Trophoblast cell (in vitro differentiated cells and primary cell): ENCODE measurements at regions not wholly inside any gene's neighbourhood (a gene's known extent, or its start where the extent isn't known, plus 50 kb on each side); places are given as distances from the start of the nearest gene placed in this dataset.

Source experiments
- DNase-seq, 2 donors: peaks; one replicate each; pipeline ENCODE4 v3.0.0-alpha.2; 2016
- H2AFZ ChIP-seq: 2 replicates; pipeline ENCODE4 v1.6.1; 2013; ENCODE audit warnings: low read length, moderate library complexity, mild to moderate bottlenecking; ENCODE audit not compliant: insufficient read depth, poor library complexity
- H2AK5ac ChIP-seq: 2 replicates; pipeline ENCODE4 v1.6.1; 2013; ENCODE audit warnings: mild to moderate bottlenecking, low read length
- H2BK120ac ChIP-seq: 2 replicates; pipeline ENCODE4 v1.6.1; 2013; ENCODE audit warnings: low read length, mild to moderate bottlenecking, moderate library complexity; ENCODE audit not compliant: insufficient read depth, poor library complexity
- H2BK12ac ChIP-seq: 2 replicates; pipeline ENCODE4 v1.6.1; 2013; ENCODE audit warnings: mild to moderate bottlenecking, low read length, moderate library complexity
- H2BK5ac ChIP-seq: 2 replicates; pipeline ENCODE4 v1.6.1; 2013; ENCODE audit warnings: low read length, low read depth, moderate library complexity, mild to moderate bottlenecking; ENCODE audit not compliant: poor library complexity
- H3K14ac ChIP-seq: 2 replicates; pipeline ENCODE4 v1.6.1; 2013; ENCODE audit warnings: mild to moderate bottlenecking, low read length
- H3K18ac ChIP-seq: 2 replicates; pipeline ENCODE4 v1.6.1; 2013; ENCODE audit warnings: mild to moderate bottlenecking, low read length
- H3K23ac ChIP-seq: 2 replicates; pipeline ENCODE4 v1.6.1; 2013; ENCODE audit warnings: low read length
- H3K27ac ChIP-seq: 2 replicates; pipeline ENCODE4 v1.5.1; 2013; ENCODE audit warnings: low read depth, mild to moderate bottlenecking, inconsistent platforms, low read length, moderate library complexity
- H3K27me3 ChIP-seq: 2 replicates; pipeline ENCODE4 v1.6.1; 2013; ENCODE audit warnings: inconsistent platforms, mild to moderate bottlenecking, low read length, moderate library complexity; ENCODE audit not compliant: insufficient read depth
- H3K36me3 ChIP-seq, 2 experiments: 1 replicate in 1 of 2; 2 replicates in 1 of 2; pipeline ENCODE4 v1.6.1; 2013; ENCODE audit warnings: low read length in 2 of 2, mild to moderate bottlenecking in 2 of 2, moderate library complexity in 1 of 2; ENCODE audit not compliant: insufficient read depth in 2 of 2, control insufficient read depth in 1 of 2
- H3K4ac ChIP-seq: 2 replicates; pipeline ENCODE4 v1.6.1; 2013; ENCODE audit warnings: low read depth, mild to moderate bottlenecking, low read length, moderate library complexity
- H3K4me1 ChIP-seq, 2 experiments: 1 replicate in 1 of 2; 2 replicates in 1 of 2; pipeline ENCODE4 v1.6.1; 2013; ENCODE audit warnings: low read length in 2 of 2, mild to moderate bottlenecking in 2 of 2, moderate library complexity in 1 of 2; ENCODE audit not compliant: insufficient read depth in 2 of 2, control insufficient read depth in 1 of 2
- H3K4me2 ChIP-seq: 2 replicates; pipeline ENCODE4 v1.6.1; 2013; ENCODE audit warnings: inconsistent platforms, mild to moderate bottlenecking, low read length, moderate library complexity
- H3K4me3 ChIP-seq: 2 replicates; pipeline ENCODE4 v1.5.1; 2013; ENCODE audit warnings: mild to moderate bottlenecking, low read depth, low read length, inconsistent platforms
- H3K79me1 ChIP-seq: one replicate; pipeline ENCODE4 v1.6.1; 2013; ENCODE audit warnings: low read length
- H3K79me2 ChIP-seq: 2 replicates; pipeline ENCODE4 v1.6.1; 2013; ENCODE audit warnings: low read length, mild to moderate bottlenecking; ENCODE audit not compliant: control insufficient read depth, insufficient read depth, poor library complexity
- H3K9ac ChIP-seq: 2 replicates; pipeline ENCODE4 v1.6.1; 2013; ENCODE audit warnings: mild to moderate bottlenecking, low read length
- H3K9me3 ChIP-seq: 2 replicates; pipeline ENCODE4 v1.6.1; 2013; ENCODE audit warnings: low read depth, mild to moderate bottlenecking, control low read depth, inconsistent platforms, low read length; ENCODE audit not compliant: insufficient read depth
- H4K12ac ChIP-seq: 2 replicates; pipeline ENCODE4 v1.6.1; 2013; ENCODE audit warnings: low read depth, mild to moderate bottlenecking, low read length, moderate library complexity
- H4K8ac ChIP-seq: 2 replicates; pipeline ENCODE4 v1.6.1; 2013; ENCODE audit warnings: low read depth, mild to moderate bottlenecking, low read length, moderate library complexity
- H4K91ac ChIP-seq: one replicate; pipeline ENCODE4 v1.6.1; 2013; ENCODE audit warnings: low read depth, mild to moderate bottlenecking, low read length, moderate library complexity
- WGBS: extraction: QIAGEN DNeasy Blood & Tissue Kit; methylation state at CpG from one replicate; pipeline ENCODE4 v1.1.7; 2013; ENCODE audit warnings: missing lambda C conversion rate; ENCODE audit not compliant: insufficient read length, insufficient coverage; ENCODE audit errors: extremely low coverage; 5-methylcytosine and 5-hydroxymethylcytosine counted together

DNA sequence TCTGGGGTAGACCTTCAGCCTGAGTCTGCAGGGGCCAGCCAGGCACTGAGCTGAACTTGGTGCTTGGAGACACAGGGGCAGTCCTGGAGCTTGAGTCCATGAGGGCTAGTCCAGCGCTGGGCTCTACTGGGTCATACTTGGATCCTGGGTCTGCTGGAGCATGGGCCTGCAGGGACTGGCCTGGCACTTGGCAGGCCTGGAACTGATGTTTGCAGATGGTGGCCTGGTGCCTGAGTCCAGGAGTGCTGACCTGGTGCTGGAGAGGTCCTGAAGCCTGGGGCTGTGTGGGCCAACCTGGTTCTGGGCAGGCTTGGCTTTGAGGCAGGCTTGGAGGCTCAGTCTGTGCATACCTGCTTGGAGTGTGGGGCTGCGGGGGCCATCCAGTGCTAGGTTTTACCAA, 143.4 kb upstream of the DSCAM start:
- Histone ChIP-seq H2BK5ac (no peak overlapping the region), H4K91ac (no peak overlapping the region), H3K4me3 (no peak overlapping the region), H3K4me2 (no peak overlapping the region), H2AFZ (no peak overlapping the region), H3K79me2 (no peaks in the 10 kb centered on the region), H3K9ac (no peak overlapping the region), H3K27ac (no peak overlapping the region), H3K14ac (no peak overlapping the region), H3K27me3 (no peaks in the 10 kb centered on the region), H3K4me1 (no peaks in the 10 kb centered on the region), H3K9me3 (peaks cover 12% of the 10 kb centered on the region), H2BK120ac (no peak overlapping the region), H3K4ac (no peak overlapping the region), H3K18ac (no peak overlapping the region), H4K8ac (no peak overlapping the region), H3K79me1 (no peaks in the 10 kb centered on the region), H4K12ac (no peak overlapping the region), H3K23ac (no peak overlapping the region), H2AK5ac (no peak overlapping the region), H3K36me3 (no peaks in the 10 kb centered on the region), H2BK12ac (no peak overlapping the region)
- WGBS = no CpG with 5 or more reads among the region's 2 CpGs
- DNase-seq = no peak

DNA sequence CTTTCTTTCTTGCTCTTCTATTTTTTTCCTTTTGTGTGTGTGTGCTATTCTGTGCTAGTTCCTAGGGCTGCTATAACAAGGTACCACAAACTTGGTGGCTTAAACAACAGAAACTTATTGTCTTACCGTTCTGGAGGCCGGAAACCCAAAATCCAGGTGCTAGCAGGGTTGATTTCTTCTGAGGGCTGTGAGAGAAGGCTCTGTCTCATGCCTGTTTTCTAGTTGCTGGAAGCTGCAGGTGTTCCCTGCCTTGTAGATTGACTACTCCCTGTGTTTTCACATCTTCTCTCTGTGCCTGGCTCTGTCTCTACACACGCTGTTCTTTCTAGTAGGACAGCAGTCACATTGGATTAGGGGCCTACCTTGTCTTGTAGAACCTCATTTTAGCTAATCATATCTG, 150.9 kb upstream of the DSCAM start:
- H3K23ac ChIP-seq = no peak overlapping the region

DNA sequence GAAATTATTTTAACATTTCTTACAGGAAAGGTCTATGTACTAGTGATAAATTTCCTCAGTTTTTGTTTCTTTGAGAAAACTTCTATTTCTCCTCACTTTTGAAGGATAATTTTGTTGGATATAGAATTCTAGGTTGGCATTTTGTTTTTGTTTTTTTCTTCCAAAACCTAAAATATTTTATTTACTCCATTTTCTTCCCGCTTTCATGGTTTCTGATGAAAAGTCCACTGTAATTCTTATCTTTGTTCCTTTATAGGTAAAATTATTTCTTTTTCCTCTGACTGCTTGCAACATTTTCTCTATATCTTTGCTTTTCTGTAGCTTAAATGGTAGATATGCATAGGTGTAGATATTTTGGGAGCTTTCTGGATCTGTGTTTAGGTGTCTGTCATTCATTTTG, 153.9 kb upstream of the DSCAM start:
- Histone ChIP-seq H3K27me3 (no peaks in the 10 kb centered on the region), H3K23ac (no peak overlapping the region), H4K8ac (no peak overlapping the region), H3K79me2 (no peaks in the 10 kb centered on the region), H3K14ac (no peak overlapping the region), H2AFZ (no peak overlapping the region), H2BK12ac (no peak overlapping the region), H3K4me1 (no peaks in the 10 kb centered on the region), H4K12ac (no peak overlapping the region), H3K4me3 (no peak overlapping the region), H3K4me2 (no peak overlapping the region), H2AK5ac (no peak overlapping the region), H3K18ac (no peak overlapping the region), H3K36me3 (no peaks in the 10 kb centered on the region), H3K27ac (no peak overlapping the region), H3K9ac (no peak overlapping the region), H2BK120ac (no peak overlapping the region), H2BK5ac (no peak overlapping the region), H3K4ac (no peak overlapping the region), H4K91ac (no peak overlapping the region), H3K9me3 (no peaks in the 10 kb centered on the region), H3K79me1 (no peaks in the 10 kb centered on the region)
- no CpG with 5 or more reads among the region's 1 CpG for WGBS
- DNase-seq = no peak

More for the DNA sequence above, 150.9 kb upstream of the DSCAM start:
- Histone ChIP-seq H2AK5ac (no peak overlapping the region), H2AFZ (no peak overlapping the region), H3K79me1 (no peaks in the 10 kb centered on the region), H3K9ac (no peak overlapping the region), H3K9me3 (peaks cover 11% of the 10 kb centered on the region), H2BK5ac (no peak overlapping the region), H3K4me2 (no peak overlapping the region), H3K18ac (no peak overlapping the region), H3K27me3 (no peaks in the 10 kb centered on the region), H3K4me3 (no peak overlapping the region), H2BK12ac (no peak overlapping the region), H3K27ac (no peak overlapping the region), H2BK120ac (no peak overlapping the region), H3K14ac (no peak overlapping the region), H3K4ac (no peak overlapping the region), H3K36me3 (no peaks in the 10 kb centered on the region), H4K91ac (no peak overlapping the region), H3K79me2 (no peaks in the 10 kb centered on the region), H4K12ac (no peak overlapping the region), H4K8ac (no peak overlapping the region), H3K4me1 (no peaks in the 10 kb centered on the region)
- no CpG with 5 or more reads among the region's 3 CpGs for WGBS
- DNase-seq = no peak

DNA sequence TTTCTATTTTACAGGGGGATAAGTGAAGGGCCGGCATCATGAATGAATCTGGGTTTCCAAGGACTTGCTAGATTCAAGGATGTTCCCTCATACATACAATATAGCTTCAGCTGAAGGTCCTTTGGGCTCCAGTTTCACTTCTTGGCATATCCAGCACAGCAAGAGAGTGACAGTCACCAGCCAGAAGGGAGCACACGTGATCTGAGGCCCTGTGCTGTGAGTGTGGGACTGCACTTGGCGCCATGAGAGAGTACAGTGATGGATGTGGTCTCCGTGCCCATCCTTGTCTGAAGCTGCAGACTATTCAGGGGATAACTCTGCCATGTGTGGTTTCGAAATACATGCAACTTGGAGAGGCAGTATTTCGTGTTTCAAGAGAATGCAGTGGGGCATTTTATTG, 159.7 kb upstream of the DSCAM start:
- Histone ChIP-seq H3K79me2 (no peaks in the 10 kb centered on the region), H3K14ac (no peak overlapping the region), H3K4me2 (no peak overlapping the region), H3K4me3 (no peak overlapping the region), H4K91ac (no peak overlapping the region), H4K12ac (no peak overlapping the region), H2AFZ (no peak overlapping the region), H2BK120ac (no peak overlapping the region), H3K79me1 (no peaks in the 10 kb centered on the region), H3K23ac (no peak overlapping the region), H2BK12ac (no peak overlapping the region), H2AK5ac (no peak overlapping the region), H3K36me3 (no peaks in the 10 kb centered on the region), H4K8ac (no peak overlapping the region), H3K9me3 (no peaks in the 10 kb centered on the region), H3K27me3 (no peaks in the 10 kb centered on the region), H3K18ac (no peak overlapping the region), H3K4ac (no peak overlapping the region), H3K27ac (no peak overlapping the region), H2BK5ac (no peak overlapping the region), H3K9ac (no peak overlapping the region), H3K4me1 (no peaks in the 10 kb centered on the region)
- DNase-seq = no peak
- no CpG with 5 or more reads among the region's 6 CpGs for WGBS
